ENCODE measurements at regions not wholly inside any gene's neighbourhood (a gene's known extent, or its start where the extent isn't known, plus 50 kb on each side); places are given as distances from the start of the nearest gene placed in this dataset.
"Not testable (repeated sequence)": the region's sequence is repeated elsewhere in the genome, so short reads cannot be mapped to it uniquely, and the experiment has no call there.

DNA sequence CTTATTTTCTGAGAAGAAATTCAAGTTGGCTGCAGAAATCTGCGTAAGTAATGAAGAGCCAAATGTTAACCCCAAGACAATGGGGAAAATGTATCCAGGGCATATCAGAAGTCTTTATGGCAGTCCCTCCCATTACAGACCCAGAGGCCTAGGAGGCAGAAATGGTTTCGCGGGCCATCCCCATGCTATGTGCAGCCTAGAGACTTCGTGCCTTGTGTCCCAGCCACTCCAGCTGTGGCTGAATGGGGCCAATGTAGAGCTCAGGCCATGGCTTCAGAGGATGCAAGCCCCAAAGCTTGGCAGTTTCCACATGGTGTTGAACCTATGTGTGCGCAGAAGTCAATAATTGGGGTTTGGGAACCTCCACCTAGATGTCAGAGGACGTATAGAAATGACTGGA is 131.9 kb downstream of the GPR37 start:
- no peak for DNase-seq

DNA sequence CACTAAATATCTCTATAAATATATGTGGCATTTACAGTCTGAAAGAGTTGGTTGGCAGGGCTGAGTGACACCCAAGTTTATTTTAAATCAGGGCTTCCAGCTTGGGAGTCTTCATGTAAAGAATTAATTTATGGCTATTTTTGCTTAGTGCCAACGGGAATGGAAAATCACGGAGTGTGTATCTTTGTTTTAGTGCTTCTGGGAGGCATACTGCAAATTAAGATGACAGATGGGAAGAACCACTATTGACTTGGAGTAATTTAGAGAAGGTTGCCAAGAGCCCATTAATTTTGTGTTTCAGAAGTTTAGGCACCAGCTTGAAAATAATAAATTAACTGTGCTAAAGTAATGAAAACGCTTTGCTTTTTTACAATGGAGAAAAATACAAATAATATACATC is 135.2 kb downstream of the GPR37 start:
- no peak for DNase-seq

GRCh38 chr7:124618871-124619270 is 146.7 kb downstream of the GPR37 start:
- no peak for DNase-seq

DNA sequence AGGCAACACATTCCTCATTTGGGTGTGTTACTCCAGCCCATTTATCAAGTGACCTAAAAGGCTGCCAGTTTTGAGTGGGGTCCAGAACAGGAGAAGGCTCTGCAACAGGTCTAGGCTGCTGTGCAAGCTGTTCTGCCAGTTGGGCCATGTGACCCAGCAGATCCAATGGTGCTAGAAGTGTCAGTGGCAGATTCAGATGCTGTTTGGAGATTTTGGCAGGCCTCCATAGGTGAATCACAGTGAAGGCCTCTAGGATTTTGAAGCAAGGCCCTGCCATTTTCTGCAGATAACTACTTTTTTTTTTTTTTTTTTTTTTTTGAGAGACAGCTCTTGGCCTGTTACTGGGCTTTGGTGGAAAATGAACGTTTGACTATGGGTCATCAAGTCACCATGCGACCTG is 147.5 kb downstream of the GPR37 start:
- DNase-seq = not testable (repeated sequence)

GRCh38 chr7:124603066-124603465 is 162.5 kb downstream of the GPR37 start:
- DNase-seq = no peak

DNA sequence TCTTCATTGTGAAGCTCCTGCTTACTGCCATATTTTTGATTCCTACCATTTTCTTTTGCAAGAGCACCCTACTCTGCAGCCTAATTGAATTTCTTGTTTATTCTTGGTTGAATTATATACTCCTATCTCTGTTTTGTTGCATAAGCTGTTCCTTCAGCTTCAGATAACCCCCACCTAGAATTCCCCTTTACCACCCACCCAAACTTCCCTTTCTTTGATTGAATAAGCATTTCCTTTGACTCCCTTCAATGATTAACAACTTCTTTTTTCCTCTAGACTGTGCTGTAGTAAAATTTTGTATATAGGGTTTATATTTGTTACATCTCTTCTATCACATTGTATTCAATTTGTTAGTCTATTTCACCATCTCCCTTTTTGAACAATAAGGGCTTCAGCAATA is 168.1 kb downstream of the GPR37 start:
- DNase-seq = no peak

DNA sequence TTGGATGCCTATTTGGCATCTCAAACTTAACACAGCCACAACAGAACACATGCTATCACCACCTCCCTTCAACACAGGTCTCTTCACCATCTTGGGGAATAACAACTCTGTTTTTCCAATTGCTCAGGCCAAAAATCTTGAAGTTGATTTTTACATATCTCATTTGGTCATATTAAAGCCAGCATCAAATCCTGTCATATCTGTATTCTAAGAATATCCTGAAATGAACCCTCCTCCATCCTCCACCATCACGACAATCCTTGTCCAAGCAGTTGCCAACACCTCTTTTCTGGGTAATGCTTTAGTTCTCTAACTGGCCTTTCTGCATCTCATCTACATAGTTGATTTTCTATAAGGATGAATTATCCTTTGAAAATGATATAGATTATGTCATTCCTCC is 168.7 kb downstream of the GPR37 start:
- no peak for DNase-seq

GRCh38 chr7:124590814-124591213 is 174.8 kb downstream of the GPR37 start:
- no peak for DNase-seq

GRCh38 chr7:124577256-124577655 is 188.3 kb downstream of the GPR37 start:
- no peak for DNase-seq

- DNase-seq = no peak
Observed at GRCh38 chr7:124575176-124575575, 190.4 kb downstream of the GPR37 start.

GRCh38 chr7:124570558-124570957 is 195.0 kb downstream of the GPR37 start:
- no peak for DNase-seq

DNA sequence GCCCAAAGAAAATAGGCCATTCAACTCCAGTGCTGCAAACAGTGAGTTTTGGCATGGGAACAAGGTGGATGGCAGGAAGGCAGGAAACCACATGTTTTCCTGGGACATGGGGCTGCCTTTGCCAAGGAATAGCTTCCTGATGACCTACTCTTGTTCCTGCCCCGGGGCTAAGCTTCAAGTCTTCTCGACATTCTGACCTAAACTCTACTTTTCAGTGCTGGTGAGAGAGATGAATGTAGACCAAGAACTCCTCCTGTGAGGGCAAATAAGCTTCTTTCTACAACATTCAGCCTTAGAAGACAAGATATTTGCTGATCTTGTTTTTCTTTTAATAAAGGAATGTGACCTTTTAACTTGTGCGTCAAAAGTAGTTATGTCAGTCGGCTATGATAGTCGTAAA is 199.0 kb downstream of the GPR37 start:
- DNase-seq = no peak

DNA sequence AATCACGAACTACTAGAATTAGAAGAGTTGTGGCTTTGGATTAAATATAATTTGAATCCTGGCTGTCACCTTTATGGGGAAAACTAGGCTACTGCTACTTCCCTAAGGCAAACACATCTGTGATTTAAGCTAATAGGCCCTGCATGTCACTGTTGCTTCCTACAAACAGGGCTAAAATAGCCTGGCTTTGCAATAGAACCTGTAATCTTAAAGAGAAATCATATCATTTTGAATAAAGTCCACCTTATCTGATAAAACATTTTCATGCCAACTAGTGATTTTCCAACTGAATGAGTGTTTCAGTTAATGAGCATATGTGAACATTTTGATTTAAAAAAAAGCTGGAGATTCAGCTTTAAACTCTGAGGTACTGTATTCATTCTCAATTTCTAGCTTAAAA is 208.0 kb downstream of the GPR37 start:
- DNase-seq = no peak

DNA sequence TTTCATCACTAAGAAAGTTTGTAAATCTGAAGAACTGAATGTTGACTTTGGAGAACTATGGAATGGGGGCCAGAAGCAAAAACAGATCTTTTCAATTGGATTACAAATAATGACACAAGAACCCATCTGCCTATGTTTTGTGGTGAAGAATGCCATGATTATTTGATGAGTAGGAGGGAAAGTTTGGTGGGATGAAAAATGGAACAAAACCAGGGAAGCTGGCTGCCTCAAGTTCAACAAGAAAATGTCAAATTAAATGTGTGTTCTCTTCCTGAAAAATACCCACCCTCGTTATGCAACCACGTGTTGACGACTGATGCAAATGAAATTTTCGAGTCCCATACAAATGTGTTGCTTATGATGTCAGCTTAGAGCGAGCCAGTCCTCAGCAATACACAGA is 208.5 kb downstream of the GPR37 start:
- no peak for DNase-seq

DNA sequence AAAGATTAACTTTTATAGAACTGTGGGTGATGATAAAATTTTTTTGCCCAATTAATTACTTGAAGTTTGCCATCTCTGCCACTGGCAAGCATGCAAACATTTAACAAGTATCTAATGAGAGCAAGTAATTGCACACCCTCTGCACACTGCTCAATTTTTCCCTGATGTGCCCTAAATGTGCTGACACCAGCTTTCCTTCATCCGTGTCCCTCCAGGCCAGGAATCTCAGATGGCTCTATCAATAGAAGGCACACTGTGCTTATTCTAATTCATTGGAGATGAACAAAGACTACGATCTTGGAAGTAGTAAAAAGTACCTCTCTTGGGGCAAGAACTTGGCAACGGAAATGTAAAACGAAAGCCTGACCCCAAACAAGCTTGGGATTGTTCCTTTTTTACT is 212.1 kb downstream of the GPR37 start:
- DNase-seq = no peak

- DNase-seq = no peak
Observed at GRCh38 chr7:124552217-124552616, 213.4 kb downstream of the GPR37 start.

DNA sequence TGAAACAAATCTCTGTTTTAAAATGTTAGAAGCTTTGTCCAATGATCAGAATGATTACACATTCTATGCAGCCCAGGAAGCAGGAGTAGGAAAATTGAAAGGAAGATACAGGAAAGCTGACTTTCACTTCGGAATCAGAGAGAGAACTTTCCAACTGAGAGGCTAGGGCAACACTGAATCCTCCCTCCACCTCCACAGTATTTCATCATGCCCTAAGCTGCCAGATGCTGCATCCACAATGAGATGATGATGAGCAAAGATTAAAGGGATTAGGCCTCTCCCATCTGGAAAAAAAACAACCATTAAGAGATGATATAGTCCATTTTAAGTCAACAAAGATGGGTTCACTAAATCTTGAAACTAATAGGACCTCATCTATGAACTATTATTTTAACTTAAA is 215.6 kb downstream of the GPR37 start:
- DNase-seq = no peak

GRCh38 chr7:124542476-124542875 is 223.1 kb downstream of the GPR37 start:
- DNase-seq = no peak

DNA sequence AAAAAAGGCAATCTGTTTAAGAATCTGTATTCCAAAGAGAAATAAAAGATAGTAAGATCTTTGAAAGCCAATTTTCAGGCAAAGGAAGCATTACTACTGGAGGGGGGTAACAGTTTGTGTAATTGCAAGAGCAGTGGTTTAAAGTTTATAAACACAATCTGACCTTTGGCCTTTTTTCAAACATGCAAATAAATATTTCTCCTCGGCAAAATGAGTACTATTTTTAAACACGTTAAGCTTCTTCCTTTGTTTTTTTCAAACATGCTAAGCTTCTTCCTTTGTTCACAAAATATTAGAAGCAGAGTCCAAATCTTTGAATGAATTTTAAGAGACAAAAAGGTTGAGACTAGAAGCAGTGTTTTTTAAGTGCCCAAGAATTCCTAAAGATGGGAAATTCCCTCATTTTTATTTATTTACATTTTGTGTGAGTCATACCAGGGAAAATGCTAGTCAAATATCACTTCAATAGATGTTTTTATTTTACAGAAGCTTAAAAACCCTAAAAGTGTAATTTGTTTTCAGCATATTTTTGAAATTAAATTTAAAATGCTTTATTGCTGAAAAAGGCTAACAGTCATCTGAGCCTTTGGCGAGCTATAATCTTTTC is 229.3 kb downstream of the GPR37 start:
- DNase-seq = no peak

- DNase-seq = no peak
Observed at GRCh38 chr7:124532166-124532565, 233.4 kb downstream of the GPR37 start.

- DNase-seq = no peak
Observed at GRCh38 chr7:124516911-124517310, 248.7 kb downstream of the GPR37 start.

GRCh38 chr7:124515106-124515830 is 250.3 kb downstream of the GPR37 start:
- DNase-seq = no peak

DNA sequence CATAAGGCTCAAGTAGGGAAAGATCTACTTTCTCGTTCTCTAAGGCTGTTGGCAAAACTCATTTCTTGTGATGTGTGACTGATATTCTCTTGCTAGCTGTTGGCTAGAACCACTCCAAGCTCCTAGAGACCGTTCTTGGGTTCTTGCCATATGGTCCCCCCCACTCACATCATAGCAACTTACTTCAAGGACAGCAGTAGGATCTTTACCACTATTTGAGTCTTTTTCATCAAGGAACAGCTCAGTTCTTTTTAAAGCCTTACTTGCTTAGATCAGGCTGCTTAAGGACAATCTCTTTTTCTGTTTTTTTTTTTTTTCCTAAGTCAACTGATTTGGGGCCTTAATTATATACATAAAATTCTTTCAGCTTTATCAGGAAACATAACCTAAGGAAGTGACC is 251.1 kb downstream of the GPR37 start:
- DNase-seq = no peak

DNA sequence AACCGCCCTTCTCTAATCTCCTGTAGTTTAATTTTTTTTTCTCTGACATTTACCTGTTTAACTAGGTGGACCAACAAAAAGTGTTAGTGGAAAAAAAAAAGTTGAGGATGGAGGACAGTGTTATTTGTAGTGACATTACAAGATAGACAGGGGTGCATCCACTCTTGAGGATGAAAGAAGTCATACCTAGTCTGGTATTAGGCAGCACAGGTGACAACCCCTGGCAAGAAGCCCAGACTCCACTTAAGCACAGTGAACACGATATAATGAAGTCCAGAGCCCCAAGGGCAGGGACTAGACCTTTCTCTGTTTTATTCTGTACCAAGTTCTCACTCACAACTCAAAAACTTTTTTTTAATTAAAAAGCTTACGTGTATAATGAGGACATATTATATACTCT is 268.4 kb downstream of the GPR37 start:
- DNase-seq = no peak

GRCh38 chr7:124489925-124490324 is 275.7 kb downstream of the GPR37 start:
- no peak for DNase-seq

Data from activated CD4-positive, alpha-beta T cell treated with anti-CD3 and anti-CD28 coated beads for 48 hours (primary cell).